HEK293 (cell line): ENCODE measurements at regions not wholly inside any gene's neighbourhood (a gene's known extent, or its start where the extent isn't known, plus 50 kb on each side); places are given as distances from the start of the nearest gene placed in this dataset.

Experiments
- CTCF ChIA-PET: fragments of 350-600 bp; formaldehyde crosslinking; extraction: SDS; loops from one replicate; lab custom pipeline; 2021; ENCODE audit warnings: antibody characterized with exemption; lab: Yijun Ruan, JAX
- POLR2A ChIA-PET: fragments of 300-600 bp; formaldehyde crosslinking; extraction: SDS; loops from one replicate; lab custom pipeline; 2020; ENCODE audit warnings: antibody characterized with exemption, inconsistent platforms; lab: Yijun Ruan, JAX
- H3K27ac ChIP-seq: fragments of 200-500 bp; sonication (Bioruptor generic); 2 replicates; pipeline ENCODE4 v1.5.1; 2014; ENCODE audit warnings: low read depth, low read length, control low read depth, inconsistent platforms; ENCODE audit errors: extremely low read depth
- H3K36me3 ChIP-seq, 2 experiments: fragments of 200-500 bp in 1 of 2; sonication (Bioruptor generic) in 1 of 2; 1 replicate in 1 of 2; 2 replicates in 1 of 2; pipeline ENCODE4 v1.5.1; 2014 to 2017; ENCODE audit warnings: inconsistent platforms in 2 of 2, low read length in 2 of 2; ENCODE audit not compliant: control insufficient read depth in 2 of 2, insufficient read depth in 1 of 2
- H3K4me1 ChIP-seq: fragments of 200-500 bp; sonication (Bioruptor generic); 2 replicates; pipeline ENCODE4 v1.5.1; 2014; ENCODE audit warnings: mild to moderate bottlenecking, low read length, inconsistent platforms; ENCODE audit not compliant: control insufficient read depth, insufficient read depth
- H3K4me3 ChIP-seq: 2 replicates; pipeline ENCODE4 v1.5.1; 2011; ENCODE audit warnings: low read depth, mild to moderate bottlenecking, control low read depth, low read length, moderate library complexity
- H3K9me3 ChIP-seq: fragments of 200-500 bp; sonication (Bioruptor generic); 2 replicates; pipeline ENCODE4 v1.5.1; 2014; ENCODE audit warnings: low read depth, low read length, inconsistent platforms; ENCODE audit not compliant: control insufficient read depth, insufficient read depth
- AEBP2 ChIP-seq: fragments of 450-650 bp; formaldehyde crosslinking; IDR thresholded peaks from 2 replicates; pipeline ENCODE4 v1.5.1; 2016; ENCODE audit warnings: missing biosample characterization, missing genetic modification characterization, borderline replicate concordance
- KLF1 ChIP-seq: fragments of 450-650 bp; formaldehyde crosslinking; IDR thresholded peaks from 2 replicates; pipeline ENCODE4 v1.5.1; 2016; ENCODE audit warnings: missing biosample characterization, missing genetic modification characterization
- MZF1 ChIP-seq: fragments of 450-650 bp; formaldehyde crosslinking; IDR thresholded peaks from 2 replicates; pipeline ENCODE4 v1.5.1; 2017; ENCODE audit warnings: missing biosample characterization, missing genetic modification characterization, borderline replicate concordance
- SCRT2 ChIP-seq: fragments of 450-650 bp; formaldehyde crosslinking; IDR thresholded peaks from 2 replicates; pipeline ENCODE4 v1.5.1; 2016; ENCODE audit warnings: missing biosample characterization, missing genetic modification characterization
- SP7 ChIP-seq: fragments of 450-650 bp; formaldehyde crosslinking; IDR thresholded peaks from 2 replicates; pipeline ENCODE4 v1.5.1; 2016; ENCODE audit warnings: missing biosample characterization, missing genetic modification characterization
- YY1 ChIP-seq: fragments of 450-650 bp; formaldehyde crosslinking; IDR thresholded peaks from 2 replicates; pipeline ENCODE4 v1.5.1; 2018; ENCODE audit warnings: missing biosample characterization, missing genetic modification characterization
- ZBTB11 ChIP-seq: fragments of 450-650 bp; formaldehyde crosslinking; conservative IDR thresholded peaks from 2 replicates; pipeline ENCODE4 v1.5.1; 2016; ENCODE audit warnings: low read depth, missing biosample characterization, missing genetic modification characterization
- ZBTB20 ChIP-seq: fragments of 450-650 bp; formaldehyde crosslinking; IDR thresholded peaks from 2 replicates; pipeline ENCODE4 v1.5.1; 2016; ENCODE audit warnings: missing biosample characterization, missing genetic modification characterization
- ZIC2 ChIP-seq: fragments of 450-650 bp; formaldehyde crosslinking; IDR thresholded peaks from 2 replicates; pipeline ENCODE4 v1.5.1; 2016; ENCODE audit warnings: missing biosample characterization, missing genetic modification characterization
- ZNF10 ChIP-seq: fragments of 450-650 bp; formaldehyde crosslinking; IDR thresholded peaks from 2 replicates; pipeline ENCODE4 v1.5.1; 2017; ENCODE audit warnings: missing biosample characterization, missing genetic modification characterization
- ZNF174 ChIP-seq: fragments of 450-650 bp; formaldehyde crosslinking; IDR thresholded peaks from 2 replicates; pipeline ENCODE4 v1.5.0; 2017; ENCODE audit warnings: missing biosample characterization, mild to moderate bottlenecking, missing genetic modification characterization
- ZNF214 ChIP-seq: fragments of 450-650 bp; formaldehyde crosslinking; IDR thresholded peaks from 2 replicates; pipeline ENCODE4 v1.5.1; 2017; ENCODE audit warnings: missing biosample characterization, mild to moderate bottlenecking, missing genetic modification characterization, borderline replicate concordance
- ZNF416 ChIP-seq: fragments of 450-650 bp; formaldehyde crosslinking; IDR thresholded peaks from 2 replicates; pipeline ENCODE4 v1.5.1; 2016; ENCODE audit warnings: missing biosample characterization, missing genetic modification characterization
- ZNF433 ChIP-seq: fragments of 450-650 bp; formaldehyde crosslinking; IDR thresholded peaks from 2 replicates; pipeline ENCODE4 v1.5.1; 2016; ENCODE audit warnings: missing biosample characterization, missing genetic modification characterization, low read depth
- ZNF514 ChIP-seq: fragments of 450-650 bp; formaldehyde crosslinking; IDR thresholded peaks from 2 replicates; pipeline ENCODE4 v1.5.1; 2016; ENCODE audit warnings: missing biosample characterization, missing genetic modification characterization
- ZNF521 ChIP-seq: fragments of 450-650 bp; formaldehyde crosslinking; IDR thresholded peaks from 2 replicates; pipeline ENCODE4 v1.5.1; 2017; ENCODE audit warnings: missing biosample characterization, mild to moderate bottlenecking, missing genetic modification characterization
- ZNF555 ChIP-seq: fragments of 450-650 bp; formaldehyde crosslinking; conservative IDR thresholded peaks from 2 replicates; pipeline ENCODE4 v1.5.1; 2017; ENCODE audit warnings: missing biosample characterization, mild to moderate bottlenecking, missing genetic modification characterization, inconsistent platforms
- ZNF558 ChIP-seq: fragments of 450-650 bp; formaldehyde crosslinking; IDR thresholded peaks from 2 replicates; pipeline ENCODE4 v1.5.1; 2016; ENCODE audit warnings: missing biosample characterization, missing genetic modification characterization
- ZNF580 ChIP-seq: fragments of 450-650 bp; formaldehyde crosslinking; IDR thresholded peaks from 2 replicates; pipeline ENCODE4 v1.5.1; 2016; ENCODE audit warnings: missing biosample characterization, missing genetic modification characterization
- ZNF585B ChIP-seq: fragments of 450-650 bp; formaldehyde crosslinking; IDR thresholded peaks from 2 replicates; pipeline ENCODE4 v1.5.1; 2016; ENCODE audit warnings: missing biosample characterization, missing genetic modification characterization
- ZNF658 ChIP-seq: fragments of 450-650 bp; formaldehyde crosslinking; IDR thresholded peaks from 2 replicates; pipeline ENCODE4; 2016; ENCODE audit warnings: missing biosample characterization, missing genetic modification characterization
- ZNF707 ChIP-seq: fragments of 450-650 bp; formaldehyde crosslinking; IDR thresholded peaks from 2 replicates; pipeline ENCODE4 v1.5.1; 2016; ENCODE audit warnings: missing biosample characterization, missing genetic modification characterization
- ZNF76 ChIP-seq: fragments of 450-650 bp; formaldehyde crosslinking; IDR thresholded peaks from 2 replicates; pipeline ENCODE4; 2016; ENCODE audit warnings: low read depth, missing biosample characterization, missing genetic modification characterization, borderline replicate concordance
- ZNF830 ChIP-seq: fragments of 450-650 bp; IDR thresholded peaks from 2 replicates; pipeline ENCODE4 v1.5.0; 2018; ENCODE audit warnings: missing biosample characterization, missing genetic modification characterization, low read depth, mild to moderate bottlenecking, moderate library complexity
- TF ChIP-seq, protein P1 (sequence below): fragments of 450-650 bp; formaldehyde crosslinking; IDR thresholded peaks from 2 replicates; pipeline ENCODE4 v1.5.1; 2016; ENCODE audit warnings: missing biosample characterization, missing genetic modification characterization
- TF ChIP-seq, protein P2 (sequence below): fragments of 450-650 bp; formaldehyde crosslinking; IDR thresholded peaks from 2 replicates; pipeline ENCODE4 v1.5.1; 2016; ENCODE audit warnings: missing biosample characterization, missing genetic modification characterization

- TF ChIP-seq ZNF658 (tag by site-specific recombination), result no peak
- no peak for TF ChIP-seq KLF1
- TF ChIP-seq SP7 (tag by site-specific recombination), result no peak
- no peak for TF ChIP-seq ZNF514
- TF ChIP-seq ZNF174, result no peak
- no peak for TF ChIP-seq ZNF76
Measured at GRCh38 chr9:1768561-1768960, 246.6 kb upstream of the SMARCA2 start (continued).

DNA sequence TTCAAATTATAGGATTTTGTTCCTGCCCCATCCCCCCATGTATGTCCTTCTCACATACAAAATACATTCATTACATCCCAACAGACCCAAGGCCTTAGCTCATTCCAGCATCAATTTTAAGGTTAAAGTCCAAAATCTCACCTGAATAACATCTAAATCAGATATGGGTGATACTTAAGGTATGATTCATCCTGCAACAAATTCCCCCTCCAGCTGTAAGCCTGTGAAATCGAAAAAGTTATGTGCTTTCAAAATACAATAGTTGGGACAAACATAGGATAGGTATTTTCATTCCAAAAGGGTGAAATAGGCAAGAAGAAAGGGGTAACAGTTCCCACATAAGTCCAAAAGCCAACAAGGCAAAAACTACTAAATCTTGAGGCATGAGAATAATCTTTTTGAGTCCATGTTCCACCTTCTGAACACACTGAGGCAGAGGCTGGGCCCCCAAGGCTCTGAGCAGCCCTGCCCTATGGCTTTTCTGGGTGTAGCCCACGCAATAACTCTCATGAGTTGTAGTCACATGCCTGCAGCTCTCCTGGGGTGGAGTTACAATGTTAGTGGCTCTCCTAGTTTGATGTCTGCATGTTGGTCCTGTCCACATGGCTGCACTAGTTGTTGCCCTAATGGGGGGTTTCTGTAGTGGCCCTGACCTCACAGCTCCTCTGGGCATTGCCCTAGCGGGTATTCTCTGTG, 243.9 kb upstream of the SMARCA2 start:
- Histone ChIP-seq H3K4me3 (no peak overlapping the region), H3K36me3 (no peaks in the 10 kb centered on the region), H3K27ac (no peak overlapping the region), H3K4me1 (no peaks in the 10 kb centered on the region), H3K9me3 (no peaks in the 10 kb centered on the region)
- POLR2A ChIA-PET, result no interaction called here
- CTCF ChIA-PET, result no interaction called here
- TF ChIP-seq ZNF521 (tag by site-specific recombination) (no peak), SCRT2 (no peak), ZBTB11 (tag by site-specific recombination) (no peak), ZNF558 (tag by site-specific recombination) (no peak), MZF1 (no peak), ZNF580 (no peak), ZNF10 (tag by site-specific recombination) (no peak), ZNF214 (tag by site-specific recombination) (no peak)
- TF ChIP-seq, protein P1, sequence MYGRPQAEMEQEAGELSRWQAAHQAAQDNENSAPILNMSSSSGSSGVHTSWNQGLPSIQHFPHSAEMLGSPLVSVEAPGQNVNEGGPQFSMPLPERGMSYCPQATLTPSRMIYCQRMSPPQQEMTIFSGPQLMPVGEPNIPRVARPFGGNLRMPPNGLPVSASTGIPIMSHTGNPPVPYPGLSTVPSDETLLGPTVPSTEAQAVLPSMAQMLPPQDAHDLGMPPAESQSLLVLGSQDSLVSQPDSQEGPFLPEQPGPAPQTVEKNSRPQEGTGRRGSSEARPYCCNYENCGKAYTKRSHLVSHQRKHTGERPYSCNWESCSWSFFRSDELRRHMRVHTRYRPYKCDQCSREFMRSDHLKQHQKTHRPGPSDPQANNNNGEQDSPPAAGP (tag by site-specific recombination), result no peak

GRCh38 chr9:1775230-1775629, 239.9 kb upstream of the SMARCA2 start:
- Histone ChIP-seq H3K9me3 (no peaks in the 10 kb centered on the region), H3K4me3 (no peak overlapping the region), H3K4me1 (no peaks in the 10 kb centered on the region), H3K27ac (no peak overlapping the region), H3K36me3 (no peaks in the 10 kb centered on the region)
- POLR2A ChIA-PET, result no interaction called here
- CTCF ChIA-PET, result no interaction called here
- TF ChIP-seq ZIC2 (tag by site-specific recombination) (no peak), ZNF416 (tag by site-specific recombination) (no peak), ZNF585B (tag by site-specific recombination) (no peak), YY1 (tag by site-specific recombination) (no peak), ZBTB20 (tag by site-specific recombination) (no peak), ZNF433 (tag by site-specific recombination) (no peak), ZNF830 (tag by site-specific recombination) (no peak), ZNF555 (no peak), ZNF707 (no peak), ZNF580 (no peak), AEBP2 (no peak)
- TF ChIP-seq, protein P1 (tag by site-specific recombination), result no peak
- TF ChIP-seq, protein P2, sequence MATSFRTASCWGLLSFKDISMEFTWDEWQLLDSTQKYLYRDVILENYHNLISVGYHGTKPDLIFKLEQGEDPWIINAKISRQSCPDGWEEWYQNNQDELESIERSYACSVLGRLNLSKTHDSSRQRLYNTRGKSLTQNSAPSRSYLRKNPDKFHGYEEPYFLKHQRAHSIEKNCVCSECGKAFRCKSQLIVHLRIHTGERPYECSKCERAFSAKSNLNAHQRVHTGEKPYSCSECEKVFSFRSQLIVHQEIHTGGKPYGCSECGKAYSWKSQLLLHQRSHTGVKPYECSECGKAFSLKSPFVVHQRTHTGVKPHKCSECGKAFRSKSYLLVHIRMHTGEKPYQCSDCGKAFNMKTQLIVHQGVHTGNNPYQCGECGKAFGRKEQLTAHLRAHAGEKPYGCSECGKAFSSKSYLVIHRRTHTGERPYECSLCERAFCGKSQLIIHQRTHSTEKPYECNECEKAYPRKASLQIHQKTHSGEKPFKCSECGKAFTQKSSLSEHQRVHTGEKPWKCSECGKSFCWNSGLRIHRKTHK (tag by site-specific recombination), result no peak
